MM.1S (cell line): ENCODE measurements at regions not wholly inside any gene's neighbourhood (a gene's known extent, or its start where the extent isn't known, plus 50 kb on each side); places are given as distances from the start of the nearest gene placed in this dataset.

Source experiments
- EZH2 ChIP-seq: fragments of 300-600 bp; sonication (generic); optimal IDR thresholded peaks from 2 replicates; pipeline ENCODE3; 2017; ENCODE audit warnings: low read depth, mild to moderate bottlenecking, antibody characterized with exemption, low read length, mixed read lengths
- EZH2phosphoT487 ChIP-seq: fragments of 300-600 bp; sonication (generic); IDR thresholded peaks from 2 replicates; pipeline ENCODE4 v1.6.1; 2018; ENCODE audit warnings: antibody characterized with exemption, low read length
- TF ChIP-seq, protein P1 (sequence below): fragments of 300-600 bp; sonication (generic); IDR thresholded peaks from 2 replicates; pipeline ENCODE4 v1.5.1; 2016; ENCODE audit warnings: antibody characterized with exemption, low read length, mixed read lengths

DNA sequence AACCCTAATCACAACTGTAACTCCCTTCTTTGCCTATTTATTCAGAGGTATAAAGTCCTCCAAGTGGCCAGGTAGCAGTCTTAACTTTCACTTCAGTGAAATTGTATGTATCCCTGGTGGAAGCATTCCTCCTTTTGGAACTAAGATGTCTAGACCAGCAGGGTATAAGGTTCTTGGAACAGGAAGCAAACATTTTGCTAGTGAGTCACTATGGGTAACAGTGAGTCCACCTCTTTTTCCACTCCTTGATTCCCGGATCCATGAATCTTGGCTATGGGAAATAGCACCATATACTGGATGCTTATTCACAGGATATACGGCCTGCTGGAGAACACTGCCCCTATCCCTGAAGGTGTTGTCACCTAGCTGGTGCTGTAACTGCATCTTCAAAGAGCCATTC, 80.2 kb downstream of the KCNA5 start:
- TF ChIP-seq, protein P1, sequence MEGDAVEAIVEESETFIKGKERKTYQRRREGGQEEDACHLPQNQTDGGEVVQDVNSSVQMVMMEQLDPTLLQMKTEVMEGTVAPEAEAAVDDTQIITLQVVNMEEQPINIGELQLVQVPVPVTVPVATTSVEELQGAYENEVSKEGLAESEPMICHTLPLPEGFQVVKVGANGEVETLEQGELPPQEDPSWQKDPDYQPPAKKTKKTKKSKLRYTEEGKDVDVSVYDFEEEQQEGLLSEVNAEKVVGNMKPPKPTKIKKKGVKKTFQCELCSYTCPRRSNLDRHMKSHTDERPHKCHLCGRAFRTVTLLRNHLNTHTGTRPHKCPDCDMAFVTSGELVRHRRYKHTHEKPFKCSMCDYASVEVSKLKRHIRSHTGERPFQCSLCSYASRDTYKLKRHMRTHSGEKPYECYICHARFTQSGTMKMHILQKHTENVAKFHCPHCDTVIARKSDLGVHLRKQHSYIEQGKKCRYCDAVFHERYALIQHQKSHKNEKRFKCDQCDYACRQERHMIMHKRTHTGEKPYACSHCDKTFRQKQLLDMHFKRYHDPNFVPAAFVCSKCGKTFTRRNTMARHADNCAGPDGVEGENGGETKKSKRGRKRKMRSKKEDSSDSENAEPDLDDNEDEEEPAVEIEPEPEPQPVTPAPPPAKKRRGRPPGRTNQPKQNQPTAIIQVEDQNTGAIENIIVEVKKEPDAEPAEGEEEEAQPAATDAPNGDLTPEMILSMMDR: no peak
- TF ChIP-seq EZH2phosphoT487: no peak
- TF ChIP-seq EZH2: no peak
